HepG2 (cell line): ENCODE measurements at regions not wholly inside any gene's neighbourhood (a gene's known extent, or its start where the extent isn't known, plus 50 kb on each side); places are given as distances from the start of the nearest gene placed in this dataset.

Source experiments
- ATAC-seq: fragments of 200-7000 bp; cut with Tn5 transposase; 3 replicates; pipeline ENCODE4 v1.9.1; 2020; ENCODE audit warnings: mild to moderate bottlenecking, moderate library complexity
- BruUV-seq: library from RNA; stranded (reverse); fragments of 400-500 nt; replicated peaks from 2 replicates; lab custom pipeline; 2021; lab: Mats Ljungman, UMichigan
- CTCF ChIA-PET: fragments of 300-600 bp; formaldehyde crosslinking; extraction: SDS; loops from one replicate; lab custom pipeline; 2021; ENCODE audit warnings: low total read pairs, inconsistent platforms, low intra/inter-chr PET ratio; lab: Yijun Ruan, JAX
- POLR2A ChIA-PET: fragments of 350-600 bp; sonication (Branson Sonifier 250); formaldehyde crosslinking; loops from one replicate; lab custom pipeline; 2020; ENCODE audit warnings: antibody characterized with exemption, inconsistent platforms; lab: Yijun Ruan, JAX
- DNase-seq: peaks from one replicate; pipeline ENCODE4 v3.0.0-alpha.2; 2015; ENCODE audit warnings: low spot score
- FAIRE-seq: peaks from 3 replicates; lab custom pipeline; 2011; peaks lifted over from hg19 to GRCh38; lab: Jason Lieb, UNC
- H2AFZ ChIP-seq: one replicate; pipeline ENCODE4 v1.6.1; 2011; ENCODE audit warnings: low read length, inconsistent platforms
- H3K27ac ChIP-seq: fragments of 300-600 bp; 3 replicates; pipeline ENCODE4 v1.8.0; 2011; ENCODE audit warnings: mixed run types, mild to moderate bottlenecking, mixed read lengths, low read length, inconsistent platforms; ENCODE audit not compliant: insufficient read depth; ENCODE audit errors: extremely low read length
- H3K27me3 ChIP-seq, 2 experiments: fragments of 200-600 bp in 1 of 2; 2 replicates in 1 of 2; 3 replicates in 1 of 2; pipeline versions ENCODE4 v1.6.0 to v1.8.0; 2011; ENCODE audit warnings: low read length in 2 of 2, mild to moderate bottlenecking in 2 of 2, moderate library complexity in 2 of 2, inconsistent platforms in 1 of 2; ENCODE audit not compliant: insufficient read depth in 2 of 2, control insufficient read depth in 1 of 2
- H3K36me3 ChIP-seq, 2 experiments: fragments of 200-600 bp in 1 of 2; replicated peaks in 1 of 2; 2 replicates in 1 of 2; 3 replicates in 1 of 2; pipeline versions ENCODE4 v1.5.1 to v1.8.0; 2011; ENCODE audit warnings: low read length in 2 of 2, inconsistent platforms in 1 of 2; ENCODE audit not compliant: insufficient read depth in 2 of 2, control insufficient read depth in 1 of 2
- H3K4me1 ChIP-seq: 2 replicates; pipeline ENCODE4 v1.5.1; 2012; ENCODE audit warnings: low read length, inconsistent platforms; ENCODE audit not compliant: insufficient read depth
- H3K4me2 ChIP-seq: 2 replicates; pipeline ENCODE4 v1.6.0; 2011; ENCODE audit warnings: low read depth, low read length, inconsistent platforms
- H3K4me3 ChIP-seq, 3 experiments: fragments of 200-600 bp in 1 of 3; sonication (generic), shearing (Covaris generic) in 1 of 3; replicated peaks in 1 of 3; 2 replicates each; pipeline ENCODE4 v1.5.1; 2011 to 2016; ENCODE audit warnings: low read length in 3 of 3, inconsistent platforms in 2 of 3, low read depth in 2 of 3, mild to moderate bottlenecking in 2 of 3, control low read depth in 1 of 3, mixed read lengths in 1 of 3; ENCODE audit not compliant: insufficient read depth in 1 of 3
- H3K79me2 ChIP-seq: one replicate; pipeline ENCODE4 v1.6.1; 2011; ENCODE audit warnings: low read length, inconsistent platforms; ENCODE audit not compliant: insufficient read depth
- H3K9ac ChIP-seq: 2 replicates; pipeline ENCODE4 v1.6.0; 2011; ENCODE audit warnings: mild to moderate bottlenecking, low read depth, low read length, inconsistent platforms; ENCODE audit not compliant: insufficient read depth
- H3K9me3 ChIP-seq: 2 replicates; pipeline ENCODE4 v1.5.1; 2012; ENCODE audit warnings: mild to moderate bottlenecking, low read length
- H4K20me1 ChIP-seq: 2 replicates; pipeline ENCODE4 v1.6.0; 2011; ENCODE audit warnings: inconsistent platforms, mild to moderate bottlenecking, low read length, moderate library complexity; ENCODE audit not compliant: insufficient read depth
- FOXA3 ChIP-seq: IDR thresholded peaks from 2 replicates; pipeline ENCODE4 v1.6.1; 2016; ENCODE audit warnings: missing genetic modification reagents, missing compliant biosample characterization
- IKZF5 ChIP-seq: IDR thresholded peaks from 2 replicates; pipeline ENCODE4 v1.6.1; 2018; ENCODE audit warnings: missing genetic modification reagents, mild to moderate bottlenecking, missing compliant biosample characterization
- MBD4 ChIP-seq: IDR thresholded peaks from 2 replicates; pipeline ENCODE4 v1.6.1; 2012; ENCODE audit warnings: low read length, inconsistent platforms, borderline replicate concordance
- PATZ1 ChIP-seq: sonication (generic); formaldehyde crosslinking; IDR thresholded peaks from 2 replicates; pipeline ENCODE4 v1.4.0; 2020; ENCODE audit warnings: missing genetic modification reagents
- PBX3 ChIP-seq: sonication (generic); formaldehyde crosslinking; IDR thresholded peaks from 2 replicates; pipeline ENCODE4 v1.8.1; 2023; ENCODE audit warnings: missing genetic modification reagents, inconsistent platforms, borderline replicate concordance
- PRDM4 ChIP-seq: sonication (generic); formaldehyde crosslinking; IDR thresholded peaks from 2 replicates; pipeline ENCODE4 v1.9.0; 2021; ENCODE audit warnings: missing genetic modification reagents, borderline replicate concordance
- TGIF2 ChIP-seq: IDR thresholded peaks from 2 replicates; pipeline ENCODE4 v1.6.1; 2016; ENCODE audit warnings: control low read depth, missing compliant biosample characterization
- ZNF451 ChIP-seq: sonication (generic); formaldehyde crosslinking; IDR thresholded peaks from 2 replicates; pipeline ENCODE4 v1.5.0; 2020; ENCODE audit warnings: mild to moderate bottlenecking, missing genetic modification reagents
- ZNF460 ChIP-seq: sonication (generic); formaldehyde crosslinking; IDR thresholded peaks from 2 replicates; pipeline ENCODE4 v1.5.1; 2020; ENCODE audit warnings: missing genetic modification reagents, mild to moderate bottlenecking, borderline replicate concordance
- ZNF574 ChIP-seq: sonication (generic); formaldehyde crosslinking; IDR thresholded peaks from 2 replicates; pipeline ENCODE4 v1.4.0; 2020; ENCODE audit warnings: missing genetic modification reagents
- ZNF670 ChIP-seq: sonication (generic); formaldehyde crosslinking; IDR thresholded peaks from 2 replicates; pipeline ENCODE4 v1.8.0; 2022; ENCODE audit warnings: mild to moderate bottlenecking, missing genetic modification reagents, borderline replicate concordance
- whole genome bisulfite sequencing: methylation state at CpG from one replicate; pipeline ENCODE4 v1.1.6; 2017; ENCODE audit warnings: low lambda C conversion rate; 5-methylcytosine and 5-hydroxymethylcytosine counted together
- in situ Hi-C: cut with HindIII; loops from 2 replicates; pipeline ENCODE4 v1.10.0; 2017; ENCODE audit warnings: low pct_unique_long_range_greater_than_20kb; ENCODE audit not compliant: extremely low pct_ligation_motif_present
- intact Hi-C: fragments of 100-400 bp; cut with micrococcal nuclease; formaldehyde crosslinking; loops from one replicate; pipeline ENCODE4 v1.10.0; 2022; ENCODE audit not compliant: unreplicated experiment

- POLR2A ChIA-PET: no interaction called here
- DNase-seq: no peak
- in situ Hi-C loops: no loop called here
Measured at GRCh38 chr5:162299793-162300192, 232.2 kb downstream of the GABRG2 start.

More at GRCh38 chr5:162299793-162300192, 232.2 kb downstream of the GABRG2 start:
- peaks cover 69% of the 10 kb centered on the region for H3K9me3 ChIP-seq
- H3K27me3 ChIP-seq: no peaks in the 10 kb centered on the region
- CTCF ChIA-PET: no interaction called here
- no peak overlapping the region for H2AFZ ChIP-seq
- no peak overlapping the region for H3K4me2 ChIP-seq
- no peaks in the 10 kb centered on the region for H3K79me2 ChIP-seq
- no peaks in the 10 kb centered on the region for H3K4me1 ChIP-seq
- WGBS: 6% methylated on average over 2 of the region's 2 CpGs
- ATAC-seq (no peak), FAIRE-seq (no peak)
- no peak overlapping the region for H3K9ac ChIP-seq
- H4K20me1 ChIP-seq: no peaks in the 10 kb centered on the region
- H3K36me3 ChIP-seq: no peaks in the 10 kb centered on the region
- H3K27ac ChIP-seq: no peak overlapping the region
- BruUV-seq: no TSS peak
- H3K4me3 ChIP-seq: no peak overlapping the region
- intact Hi-C loops: no loop called here
- TF ChIP-seq ZNF460 (CRISPR knock-in tag): no peak
- no peak for TF ChIP-seq PBX3 (CRISPR knock-in tag)
- TF ChIP-seq IKZF5: no peak
- no peak for TF ChIP-seq PRDM4
- TF ChIP-seq FOXA3 (CRISPR knock-in tag): no peak
- no peak for TF ChIP-seq TGIF2 (CRISPR knock-in tag)
- TF ChIP-seq ZNF451 (CRISPR knock-in tag): no peak
- no peak for TF ChIP-seq ZNF670 (CRISPR knock-in tag)
- TF ChIP-seq ZNF574 (CRISPR knock-in tag): no peak
- TF ChIP-seq PATZ1: no peak
- no peak for TF ChIP-seq MBD4
